ENCODE measurements at regions not wholly inside any gene's neighbourhood (a gene's known extent, or its start where the extent isn't known, plus 50 kb on each side); places are given as distances from the start of the nearest gene placed in this dataset.

DNA sequence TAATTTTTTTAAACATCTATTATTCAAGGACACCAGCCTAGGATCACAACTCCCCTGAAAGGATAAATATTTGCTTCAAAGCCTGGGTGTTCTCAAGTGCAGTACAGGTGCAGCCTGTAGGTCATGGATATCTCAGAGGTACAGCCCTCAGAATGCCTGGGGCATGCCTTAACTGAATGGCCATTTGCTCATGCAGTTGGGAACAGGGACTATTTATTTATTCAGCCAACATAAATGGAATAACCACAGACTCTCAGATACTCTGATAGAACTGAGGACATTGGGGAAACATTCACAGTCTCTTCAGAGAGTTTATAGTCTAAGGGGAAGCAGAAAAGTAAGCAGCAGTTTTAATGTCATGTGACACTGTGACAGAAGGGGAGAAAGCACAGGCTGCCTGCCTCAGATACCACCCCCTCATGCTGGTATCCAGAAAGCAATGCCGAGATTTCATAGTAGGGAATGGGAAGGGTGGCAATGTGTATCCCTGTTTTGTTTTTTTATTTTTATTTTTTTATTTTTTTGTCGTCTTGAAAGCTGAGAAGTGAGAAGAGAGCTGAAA is 112.6 kb downstream of the MACIR start:
- no peaks in the 10 kb centered on the region for H3K9me3 ChIP-seq (ENCODE audit: low read length)
- H3K9me2 ChIP-seq (ENCODE audit: low read depth, low read length) = no peaks in the 10 kb centered on the region
- no peak overlapping the region for H3K4me2 ChIP-seq (ENCODE audit: low read length)
- no peak overlapping the region for H3K4me3 ChIP-seq (ENCODE audit: low read depth, low read length, poor library complexity, severe bottlenecking)
- no peaks in the 10 kb centered on the region for H3K79me2 ChIP-seq (ENCODE audit: insufficient read depth, low read length)
- TF ChIP-seq, protein P1, sequence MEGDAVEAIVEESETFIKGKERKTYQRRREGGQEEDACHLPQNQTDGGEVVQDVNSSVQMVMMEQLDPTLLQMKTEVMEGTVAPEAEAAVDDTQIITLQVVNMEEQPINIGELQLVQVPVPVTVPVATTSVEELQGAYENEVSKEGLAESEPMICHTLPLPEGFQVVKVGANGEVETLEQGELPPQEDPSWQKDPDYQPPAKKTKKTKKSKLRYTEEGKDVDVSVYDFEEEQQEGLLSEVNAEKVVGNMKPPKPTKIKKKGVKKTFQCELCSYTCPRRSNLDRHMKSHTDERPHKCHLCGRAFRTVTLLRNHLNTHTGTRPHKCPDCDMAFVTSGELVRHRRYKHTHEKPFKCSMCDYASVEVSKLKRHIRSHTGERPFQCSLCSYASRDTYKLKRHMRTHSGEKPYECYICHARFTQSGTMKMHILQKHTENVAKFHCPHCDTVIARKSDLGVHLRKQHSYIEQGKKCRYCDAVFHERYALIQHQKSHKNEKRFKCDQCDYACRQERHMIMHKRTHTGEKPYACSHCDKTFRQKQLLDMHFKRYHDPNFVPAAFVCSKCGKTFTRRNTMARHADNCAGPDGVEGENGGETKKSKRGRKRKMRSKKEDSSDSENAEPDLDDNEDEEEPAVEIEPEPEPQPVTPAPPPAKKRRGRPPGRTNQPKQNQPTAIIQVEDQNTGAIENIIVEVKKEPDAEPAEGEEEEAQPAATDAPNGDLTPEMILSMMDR (IDR thresholded peaks at IDR 0.05; ENCODE audit: low read length) = no peak
- no peak for TF ChIP-seq EZH2 (IDR thresholded peaks at IDR 0.05; ENCODE audit: borderline replicate concordance, low read length)
- no peak overlapping the region for H3K9ac ChIP-seq (ENCODE audit: low read length)
- no peak overlapping the region for H3K27ac ChIP-seq (ENCODE audit: low read depth, low read length, poor library complexity, severe bottlenecking)
- H3F3A ChIP-seq (ENCODE audit: insufficient read depth, low read length) = no peaks in the 10 kb centered on the region
- no peak overlapping the region for H2AFZ ChIP-seq (ENCODE audit: low read length)
- no peaks in the 10 kb centered on the region for H3K36me3 ChIP-seq (ENCODE audit: insufficient read depth, low read length)
- H3K4me1 ChIP-seq (ENCODE audit: insufficient read depth, low read length, severe bottlenecking) = no peaks in the 10 kb centered on the region
- H4K20me1 ChIP-seq (ENCODE audit: insufficient read depth, low read length) = no peaks in the 10 kb centered on the region
- no peaks in the 10 kb centered on the region for H3K27me3 ChIP-seq (ENCODE audit: insufficient read depth, low read length)

DNA sequence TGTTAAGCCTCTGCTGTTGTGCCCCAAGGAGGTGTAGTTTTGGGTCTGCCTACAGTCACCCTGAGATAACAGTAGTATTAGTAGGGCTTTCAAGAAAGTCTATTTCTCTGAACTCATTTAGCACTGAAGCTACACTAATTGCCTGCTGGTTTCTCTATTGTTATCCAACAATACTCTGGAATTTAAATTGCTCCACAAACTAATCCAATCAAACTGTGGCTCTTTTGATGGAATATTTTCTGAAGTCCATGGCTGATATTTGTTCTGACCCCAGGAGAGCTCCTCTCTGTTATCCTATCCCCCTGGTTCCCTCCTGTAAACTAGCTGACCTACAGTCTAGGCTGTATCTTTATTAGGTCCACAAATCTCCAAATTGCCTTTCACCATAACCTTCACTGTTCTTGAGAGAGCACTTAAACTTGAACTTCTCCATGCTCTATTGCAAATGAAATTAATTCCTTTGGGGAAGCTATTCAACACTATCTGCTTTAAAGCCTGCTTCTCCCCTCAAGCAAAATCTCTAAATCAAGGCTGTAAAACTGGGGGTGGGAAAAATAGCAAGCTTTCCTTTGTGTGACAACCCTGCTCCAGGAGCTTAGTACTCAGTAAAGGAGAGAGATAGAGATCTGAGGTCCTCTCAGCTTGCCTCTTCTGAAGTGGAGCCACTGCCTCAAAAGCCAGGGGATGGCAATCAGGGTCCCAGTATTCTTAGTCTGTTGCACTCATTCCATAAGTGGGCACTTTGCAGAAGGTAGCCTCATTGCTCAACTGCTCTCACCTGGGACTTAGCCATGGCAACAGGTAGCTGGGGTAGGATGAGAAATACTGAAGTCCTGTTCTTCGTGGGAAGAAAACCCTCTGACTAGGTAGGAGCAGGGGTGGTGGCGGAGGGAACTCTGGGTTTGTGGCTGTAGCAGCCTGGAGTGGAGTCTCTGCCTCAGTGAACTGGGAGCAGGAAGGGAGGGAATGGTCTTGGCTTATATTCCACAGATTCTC is 110.9 kb downstream of the MACIR start:
- Histone ChIP-seq H3K4me3 (ENCODE audit: low read depth, low read length, poor library complexity, severe bottlenecking) (no peak overlapping the region), H3K4me1 (ENCODE audit: insufficient read depth, low read length, severe bottlenecking) (no peaks in the 10 kb centered on the region), H3K4me2 (ENCODE audit: low read length) (no peak overlapping the region), H2AFZ (ENCODE audit: low read length) (no peak overlapping the region), H3K9me3 (ENCODE audit: low read length) (no peaks in the 10 kb centered on the region), H3K9me2 (ENCODE audit: low read depth, low read length) (no peaks in the 10 kb centered on the region), H3K9ac (ENCODE audit: low read length) (no peak overlapping the region), H3K36me3 (ENCODE audit: insufficient read depth, low read length) (no peaks in the 10 kb centered on the region), H3K79me2 (ENCODE audit: insufficient read depth, low read length) (no peaks in the 10 kb centered on the region), H3K27me3 (ENCODE audit: insufficient read depth, low read length) (no peaks in the 10 kb centered on the region), H3F3A (ENCODE audit: insufficient read depth, low read length) (no peaks in the 10 kb centered on the region), H3K27ac (ENCODE audit: low read depth, low read length, poor library complexity, severe bottlenecking) (no peak overlapping the region), H4K20me1 (ENCODE audit: insufficient read depth, low read length) (no peaks in the 10 kb centered on the region)
- TF ChIP-seq, protein P1 (IDR thresholded peaks at IDR 0.05; ENCODE audit: low read length) = no peak
- no peak for TF ChIP-seq EZH2 (IDR thresholded peaks at IDR 0.05; ENCODE audit: borderline replicate concordance, low read length)

- Histone ChIP-seq H3K9me3 (ENCODE audit: low read length) (no peaks in the 10 kb centered on the region), H3K9ac (ENCODE audit: low read length) (no peak overlapping the region), H3K79me2 (ENCODE audit: insufficient read depth, low read length) (no peaks in the 10 kb centered on the region), H3K36me3 (ENCODE audit: insufficient read depth, low read length) (no peaks in the 10 kb centered on the region), H2AFZ (ENCODE audit: low read length) (no peak overlapping the region), H3K9me2 (ENCODE audit: low read depth, low read length) (no peaks in the 10 kb centered on the region), H3K4me3 (ENCODE audit: low read depth, low read length, poor library complexity, severe bottlenecking) (no peak overlapping the region), H3K27ac (ENCODE audit: low read depth, low read length, poor library complexity, severe bottlenecking) (no peak overlapping the region), H4K20me1 (ENCODE audit: insufficient read depth, low read length) (no peaks in the 10 kb centered on the region), H3K4me2 (ENCODE audit: low read length) (no peak overlapping the region), H3F3A (ENCODE audit: insufficient read depth, low read length) (no peaks in the 10 kb centered on the region), H3K4me1 (ENCODE audit: insufficient read depth, low read length, severe bottlenecking) (no peaks in the 10 kb centered on the region), H3K27me3 (ENCODE audit: insufficient read depth, low read length) (no peaks in the 10 kb centered on the region)
- TF ChIP-seq EZH2 (IDR thresholded peaks at IDR 0.05; ENCODE audit: borderline replicate concordance, low read length) = no peak
- TF ChIP-seq, protein P1 (IDR thresholded peaks at IDR 0.05; ENCODE audit: low read length) = no peak
These were observed 109.1 kb downstream of the MACIR start for GRCh38 chr5:103367702-103368101.

All from OCI-LY1 (cell line).